Head of caudate nucleus (tissue), 42 donors: ENCODE measurements at regions not wholly inside any gene's neighbourhood (a gene's known extent, or its start where the extent isn't known, plus 50 kb on each side); places are given as distances from the start of the nearest gene placed in this dataset.
"Not testable (repeated sequence)": the region's sequence is repeated elsewhere in the genome, so short reads cannot be mapped to it uniquely, and the experiment has no call there.

Experiments used
- DNase-seq, 42 donors: peaks; one replicate each; pipeline versions ENCODE4 v3.0.0 to v3.0.0-alpha.2; 2020 to 2021; ENCODE audit warnings: mixed read lengths in 7 of 42
- intact Hi-C: fragments of 100-400 bp; cut with DNase I; formaldehyde crosslinking; loops from one replicate; pipeline ENCODE4 v1.15.0; 2022

DNA sequence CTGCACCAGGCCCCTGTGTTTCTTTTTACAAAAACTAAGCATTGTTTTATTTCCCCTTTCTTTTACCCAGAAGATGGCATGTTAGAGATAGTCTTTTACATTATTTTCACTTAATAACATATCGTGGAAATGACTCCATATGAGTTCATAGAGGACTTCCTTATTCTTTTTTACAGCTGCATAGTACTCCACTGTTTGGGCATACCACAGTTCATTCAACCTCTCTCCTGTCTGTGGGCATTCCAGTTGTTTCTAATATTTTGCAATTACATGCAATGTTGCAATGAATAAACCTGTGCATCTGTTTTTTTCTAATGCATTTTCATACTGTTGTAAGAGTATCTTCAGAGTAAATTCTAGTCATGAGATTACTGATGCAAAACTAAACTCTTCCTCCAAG, 173.2 kb upstream of the ZNF469 start:
- DNase-seq, intact Hi-C loops: not testable (repeated sequence)

DNA sequence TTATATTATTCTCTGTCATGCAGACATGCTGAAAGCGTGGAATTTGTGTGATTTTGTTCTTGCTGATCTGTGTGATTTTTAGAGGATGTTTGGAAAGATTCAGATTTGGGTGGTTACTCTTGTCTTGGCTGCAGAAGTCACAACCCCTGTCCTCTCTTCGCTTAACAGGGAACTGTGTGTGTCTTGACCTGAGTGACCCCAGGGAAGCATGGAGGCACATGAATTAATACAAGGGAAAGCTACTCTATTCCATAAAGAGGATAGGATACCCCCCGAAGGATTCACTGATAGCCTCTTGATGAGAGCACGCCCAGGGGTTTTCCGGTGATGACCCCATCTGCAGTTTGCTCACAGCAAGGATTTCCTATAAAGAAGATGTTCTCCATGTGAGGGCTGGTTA, 168.8 kb upstream of the ZNF469 start:
- DNase-seq, intact Hi-C loops: not testable (repeated sequence)

DNA sequence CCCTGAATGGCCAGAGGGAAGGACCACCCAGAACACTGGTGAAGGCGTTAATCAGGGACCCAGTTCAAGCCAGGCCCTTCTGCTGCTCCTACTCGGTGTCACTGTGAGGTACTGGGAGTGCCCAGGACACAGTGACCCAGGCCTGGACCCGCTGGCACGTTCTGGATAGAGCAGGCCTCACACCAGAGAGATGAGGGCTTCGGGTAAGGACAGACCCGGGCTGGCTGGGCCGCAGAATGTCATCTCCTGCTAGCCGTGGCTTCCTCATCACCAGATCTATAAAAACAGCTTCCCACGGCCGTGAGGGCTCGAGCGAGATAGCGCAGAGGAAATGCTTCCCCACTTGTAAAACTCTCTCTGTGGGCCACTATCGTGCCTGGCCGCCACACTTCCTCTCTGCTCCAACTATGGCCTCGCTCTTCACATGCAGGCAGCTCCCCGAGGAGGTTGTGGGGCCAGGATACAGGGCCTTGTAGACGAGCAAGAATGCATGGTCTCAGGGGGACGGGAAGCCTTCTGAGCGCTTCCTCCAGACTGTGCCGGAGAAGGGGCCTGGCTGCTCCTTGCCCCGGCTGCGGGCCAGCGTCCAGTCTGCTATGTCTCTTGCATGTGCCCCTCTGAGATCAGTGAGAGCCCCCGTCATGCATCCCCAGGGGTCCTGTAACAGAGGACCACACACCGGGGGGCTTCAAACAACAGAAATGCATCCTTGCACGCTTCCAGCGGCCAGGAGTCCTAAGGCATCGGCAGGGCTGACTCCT, 161.6 kb upstream of the ZNF469 start:
- intact Hi-C loops = not testable (repeated sequence)

DNA sequence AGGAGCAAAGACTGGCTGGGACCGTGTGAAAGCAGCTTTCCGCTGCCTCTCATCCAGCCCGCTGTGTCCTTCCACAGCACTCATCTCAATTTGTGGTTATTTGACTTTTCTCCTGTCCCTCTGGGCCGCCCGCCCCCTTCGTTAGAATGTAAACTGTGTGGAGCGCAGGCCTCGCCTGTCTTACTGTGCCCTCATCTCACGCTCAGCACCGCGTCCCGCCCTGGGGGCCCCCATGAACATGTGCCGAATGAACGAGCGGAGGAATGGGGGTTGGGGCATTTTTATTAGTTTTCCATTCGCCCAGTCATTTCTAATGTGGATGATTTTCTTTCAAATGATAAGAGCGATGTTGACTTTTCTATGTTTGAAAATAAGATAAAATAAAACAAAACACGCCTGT, 159.1 kb upstream of the ZNF469 start:
- intact Hi-C loops, DNase-seq: not testable (repeated sequence)

More for the DNA sequence above, 161.6 kb upstream of the ZNF469 start:
- DNase-seq = not testable (repeated sequence)

DNA sequence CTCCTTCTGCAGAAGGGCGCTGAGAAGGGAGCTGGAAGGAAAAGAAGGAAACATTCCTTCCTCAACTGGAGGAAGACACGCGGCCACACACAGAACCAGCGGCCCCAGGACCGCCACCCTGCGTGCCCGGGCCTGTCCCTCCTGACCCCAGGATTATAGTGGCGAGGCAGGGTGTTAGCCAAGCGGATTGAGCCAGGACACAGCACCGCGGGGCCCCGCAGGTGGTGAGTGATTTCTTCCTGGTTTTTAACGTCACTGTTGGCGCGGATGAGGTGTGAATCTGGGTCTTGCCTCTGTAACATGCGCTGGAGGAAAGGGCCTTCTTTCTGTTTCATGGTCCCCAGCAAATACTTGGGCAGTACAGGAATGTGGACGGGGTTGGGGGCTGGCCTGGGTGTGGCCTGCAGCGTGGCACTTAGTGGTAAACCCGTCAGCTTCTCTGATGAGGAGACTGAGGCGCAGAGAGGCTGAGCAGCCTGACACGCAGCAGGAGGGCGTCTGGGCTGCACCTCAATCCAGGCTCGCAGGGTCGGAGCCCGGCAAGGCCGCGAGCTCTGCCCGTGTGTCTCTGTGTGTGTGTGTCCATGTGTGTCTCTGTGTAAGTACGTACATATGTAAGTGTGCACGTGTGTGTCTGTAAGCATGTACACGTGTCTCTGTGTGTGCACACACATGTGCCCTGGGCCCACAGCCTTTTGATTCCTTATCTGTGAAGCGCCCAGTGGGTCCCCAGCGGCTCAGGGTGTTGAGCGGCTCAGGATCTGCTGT, 158.4 kb upstream of the ZNF469 start:
- DNase-seq, intact Hi-C loops: not testable (repeated sequence)

DNA sequence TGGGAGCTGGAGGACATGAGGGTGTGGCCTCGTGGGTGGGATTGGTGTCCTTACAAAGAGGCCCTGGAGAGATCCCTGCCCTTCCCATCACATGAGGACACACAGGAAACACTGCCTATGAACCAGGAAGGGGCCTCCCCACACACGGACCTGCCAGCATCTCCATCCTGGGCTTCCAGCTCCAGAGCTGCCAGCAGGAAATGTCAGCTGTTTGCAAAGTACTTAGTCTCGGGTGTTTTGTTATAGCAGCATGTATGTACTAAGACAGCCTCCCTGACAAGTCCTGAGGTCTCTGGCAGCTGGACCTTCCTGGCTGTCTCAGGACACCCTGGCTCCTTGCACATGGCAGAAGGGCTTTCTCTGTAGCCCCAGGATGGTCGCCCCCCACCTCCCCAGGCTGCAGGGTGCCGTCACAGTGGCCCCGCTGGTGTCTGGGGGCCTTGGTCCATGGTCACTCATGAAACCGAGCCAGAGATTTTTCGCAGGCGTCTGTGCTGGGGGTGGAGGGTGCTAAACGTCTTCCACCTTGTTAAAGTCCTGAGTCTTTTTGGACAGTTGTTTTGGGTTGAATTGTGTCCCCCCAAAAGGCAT, 157.0 kb upstream of the ZNF469 start:
- DNase-seq, intact Hi-C loops: not testable (repeated sequence)

DNA sequence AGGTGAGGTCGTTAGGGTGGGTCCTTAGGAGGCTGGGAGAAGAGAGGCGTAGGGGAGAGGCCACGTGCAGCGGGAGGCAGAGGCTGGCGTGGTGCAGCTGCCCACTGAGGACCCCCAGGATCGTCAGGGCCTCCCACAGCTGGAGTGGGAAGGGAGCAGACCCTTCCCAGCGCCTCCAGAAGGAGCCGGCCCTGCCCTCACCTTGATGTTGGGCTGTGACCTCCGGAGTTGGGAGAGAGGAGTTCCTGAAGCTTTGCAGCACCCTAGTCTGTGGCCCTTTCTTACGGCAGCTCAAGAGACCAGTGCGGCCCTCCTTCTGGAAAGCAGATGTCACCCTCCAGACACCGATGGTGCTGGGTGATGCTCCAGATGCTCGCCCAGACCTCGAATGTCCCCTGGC, 156.5 kb upstream of the ZNF469 start:
- DNase-seq, intact Hi-C loops: not testable (repeated sequence)

DNA sequence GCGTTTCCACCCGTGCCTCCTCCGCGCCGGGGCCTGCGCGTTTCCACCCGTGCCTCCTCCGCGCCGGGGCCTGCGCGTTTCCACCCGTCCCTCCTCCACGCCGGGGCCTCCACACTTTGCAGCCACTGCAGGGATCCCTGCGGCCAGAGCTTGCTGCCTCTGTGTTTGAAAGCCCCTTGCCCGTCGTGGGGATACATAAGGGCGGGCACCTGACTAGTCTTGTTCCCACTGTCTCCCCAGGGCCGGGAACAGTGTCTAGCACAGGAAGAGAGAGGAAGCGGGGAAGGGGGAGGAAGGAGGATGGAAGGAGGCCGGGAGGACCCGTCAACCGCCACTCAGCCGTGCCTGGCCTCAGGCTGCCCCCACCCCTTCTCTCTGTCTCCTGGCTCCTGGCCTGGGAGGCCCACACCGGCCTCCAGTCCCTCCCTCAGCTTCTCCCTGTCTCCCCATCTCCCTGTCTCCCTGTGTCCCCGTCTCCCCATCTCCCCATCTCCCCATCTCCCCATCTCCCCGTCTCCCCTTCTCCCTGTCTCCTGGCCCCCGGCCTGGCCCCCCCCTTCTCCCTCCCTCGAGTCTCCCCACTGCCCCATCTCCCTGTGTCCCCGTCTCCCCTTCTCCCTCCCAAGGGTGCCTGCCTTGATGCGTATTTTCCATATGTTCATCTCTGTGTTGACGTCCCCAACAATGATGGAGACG, 155.6 kb upstream of the ZNF469 start:
- DNase-seq, intact Hi-C loops: not testable (repeated sequence)

DNA sequence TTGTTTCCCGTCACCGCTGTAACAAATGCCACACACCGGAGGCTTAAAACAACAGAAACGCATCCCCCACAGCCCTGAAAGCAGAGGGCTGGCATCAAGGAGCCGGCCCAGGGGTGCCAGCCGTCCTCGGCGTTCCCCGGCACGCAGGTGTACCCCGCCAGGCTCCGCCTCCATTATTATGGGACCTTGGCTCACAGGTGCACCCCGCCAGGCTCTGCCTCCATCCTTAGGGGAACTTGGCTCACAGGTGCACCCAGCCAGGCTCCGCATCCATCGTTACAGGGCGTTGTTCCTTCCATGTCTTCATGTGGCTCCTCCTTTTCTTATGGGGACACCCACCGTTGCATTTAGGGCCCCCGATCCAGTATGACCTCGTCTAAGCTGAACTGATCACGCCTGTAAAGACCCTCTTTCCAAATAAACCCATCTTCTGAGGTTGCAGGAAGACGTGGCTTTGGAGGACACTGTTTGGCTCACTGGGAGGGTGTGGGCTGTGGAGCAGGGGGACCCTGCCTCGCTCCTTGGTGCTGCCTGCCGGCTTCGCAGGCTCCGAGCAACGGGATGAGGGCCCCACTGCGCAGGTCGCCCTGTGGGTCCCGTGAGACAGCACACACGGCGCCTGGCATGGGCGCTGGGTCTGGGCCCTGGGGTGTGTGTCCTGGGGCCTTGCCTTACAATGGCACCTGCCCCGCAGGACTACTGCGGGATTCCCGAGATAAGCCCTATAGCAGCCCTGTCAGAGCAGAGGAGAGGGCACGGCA, 154.9 kb upstream of the ZNF469 start:
- intact Hi-C loops, DNase-seq: not testable (repeated sequence)

DNA sequence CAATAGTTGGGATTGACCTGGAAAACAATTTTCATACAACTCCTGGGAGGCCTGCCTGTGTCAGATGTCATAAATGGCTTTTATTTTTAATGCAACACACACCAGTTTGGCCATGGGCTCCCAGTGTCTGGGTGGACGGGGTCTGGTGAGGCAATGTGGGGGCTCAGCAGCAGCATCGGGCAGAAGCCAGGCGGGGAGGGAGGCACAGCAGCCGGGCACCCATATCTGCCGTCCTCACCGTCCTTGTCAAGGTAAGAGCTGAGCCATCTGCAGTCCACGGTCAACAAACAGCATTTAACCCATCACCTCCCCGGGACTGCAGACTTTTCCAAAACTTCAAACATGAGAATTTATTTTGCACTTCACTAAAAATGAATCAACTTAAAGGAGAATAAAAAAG, 154.0 kb upstream of the ZNF469 start:
- DNase-seq, intact Hi-C loops: not testable (repeated sequence)

DNA sequence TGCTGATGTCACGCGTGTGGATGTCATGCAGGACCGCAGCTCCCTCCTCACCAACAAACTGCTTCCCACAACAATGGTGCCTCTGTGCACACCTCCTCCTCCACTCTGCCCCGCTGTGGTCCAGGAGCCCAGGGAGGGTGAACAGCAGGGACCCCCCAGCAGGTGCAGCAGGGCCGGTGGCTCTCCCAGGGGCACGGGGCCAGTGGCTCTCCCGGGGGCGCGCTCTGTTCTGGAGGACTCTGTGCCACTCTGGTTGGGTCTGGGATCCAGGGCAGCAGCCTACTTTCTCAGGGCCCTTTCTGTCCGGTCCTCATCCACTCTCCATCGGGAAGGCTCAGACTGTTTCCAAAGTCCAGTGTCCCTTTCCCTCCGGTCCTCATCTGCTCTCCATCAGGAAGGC, 153.0 kb upstream of the ZNF469 start:
- DNase-seq, intact Hi-C loops: not testable (repeated sequence)

DNA sequence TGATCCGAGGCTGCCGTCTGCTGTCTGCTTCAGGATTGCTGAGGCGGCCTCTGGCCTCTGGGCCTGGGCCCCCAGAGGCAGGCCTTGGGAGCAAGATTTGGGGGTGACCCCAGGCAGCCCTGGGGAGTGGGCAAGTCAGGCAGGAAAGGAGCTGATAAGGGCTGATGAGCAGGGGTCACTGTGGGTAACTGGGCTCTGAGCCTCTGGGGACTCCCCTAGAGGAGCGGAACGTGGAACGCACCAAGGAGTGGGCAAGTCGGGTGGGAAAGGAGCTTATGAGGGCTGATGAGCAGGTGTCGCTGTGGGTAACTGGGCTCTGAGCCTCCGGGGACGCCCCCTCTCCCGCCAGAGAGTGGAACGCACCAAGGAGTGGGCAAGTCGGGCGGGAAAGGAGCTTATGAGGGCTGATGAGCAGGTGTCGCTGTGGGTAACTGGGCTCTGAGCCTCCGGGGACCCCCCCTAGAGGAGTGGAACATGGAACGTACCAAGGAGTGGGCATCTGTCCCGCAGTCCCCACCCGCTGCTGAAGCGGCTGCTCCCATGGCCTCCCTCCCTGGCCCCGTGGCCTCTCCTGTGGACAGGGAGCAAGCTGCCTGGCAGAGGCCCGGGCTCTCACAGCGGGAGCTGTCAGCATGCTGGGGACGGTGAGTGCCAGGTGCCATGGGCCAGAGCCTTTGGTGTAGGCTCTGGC, 152.3 kb upstream of the ZNF469 start:
- DNase-seq, intact Hi-C loops: not testable (repeated sequence)

DNA sequence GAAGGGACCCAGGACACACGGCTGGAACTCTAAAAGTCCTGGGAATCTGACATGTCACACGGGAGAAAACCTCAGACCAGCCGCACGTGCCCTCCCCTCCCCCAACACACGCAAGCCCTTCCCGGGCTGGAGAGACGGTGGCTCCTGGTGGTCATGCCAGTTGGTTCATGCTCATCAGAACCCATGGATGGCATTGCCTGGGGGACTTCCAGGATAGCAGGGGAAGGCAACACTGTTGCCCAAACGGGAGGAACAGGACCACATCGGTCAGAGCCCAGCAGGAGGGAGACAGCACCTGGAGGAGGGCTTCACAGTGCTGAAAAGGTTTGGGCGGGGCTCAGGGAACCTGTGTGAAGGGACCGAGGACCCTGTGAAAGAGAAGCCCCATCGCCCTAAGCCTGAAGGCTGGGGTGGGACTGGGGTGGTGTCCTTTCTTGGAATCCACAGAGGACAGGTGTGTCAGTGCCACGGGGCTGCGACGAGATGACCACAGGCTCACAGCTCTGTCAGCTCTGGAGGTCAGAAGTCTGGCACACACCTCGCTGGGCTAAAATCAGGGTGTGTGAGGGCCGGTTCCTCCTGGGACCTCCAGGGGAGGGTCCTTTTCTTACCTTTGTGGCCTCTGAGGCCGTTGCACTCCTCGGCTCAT, 151.7 kb upstream of the ZNF469 start:
- intact Hi-C loops, DNase-seq: not testable (repeated sequence)

DNA sequence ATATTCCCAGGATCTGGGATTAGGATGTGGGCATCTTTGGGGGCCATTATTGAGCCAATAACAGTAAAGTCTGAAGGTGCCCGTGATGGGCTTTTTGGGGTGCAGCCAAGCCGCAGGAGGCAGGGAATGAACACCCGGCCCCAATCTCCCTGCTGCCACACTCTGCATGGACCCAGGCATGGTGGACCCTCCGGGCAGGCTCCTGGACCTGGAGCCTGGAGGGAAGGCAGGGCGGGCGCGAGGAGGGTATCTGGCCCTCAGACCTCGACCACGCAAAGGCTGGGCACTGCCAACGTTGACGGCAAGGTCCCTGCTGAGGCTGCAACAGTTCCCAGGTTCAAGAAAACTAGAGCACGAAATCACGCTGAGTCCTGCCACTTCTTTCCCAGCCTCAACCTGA, 150.9 kb upstream of the ZNF469 start:
- DNase-seq, intact Hi-C loops: not testable (repeated sequence)

DNA sequence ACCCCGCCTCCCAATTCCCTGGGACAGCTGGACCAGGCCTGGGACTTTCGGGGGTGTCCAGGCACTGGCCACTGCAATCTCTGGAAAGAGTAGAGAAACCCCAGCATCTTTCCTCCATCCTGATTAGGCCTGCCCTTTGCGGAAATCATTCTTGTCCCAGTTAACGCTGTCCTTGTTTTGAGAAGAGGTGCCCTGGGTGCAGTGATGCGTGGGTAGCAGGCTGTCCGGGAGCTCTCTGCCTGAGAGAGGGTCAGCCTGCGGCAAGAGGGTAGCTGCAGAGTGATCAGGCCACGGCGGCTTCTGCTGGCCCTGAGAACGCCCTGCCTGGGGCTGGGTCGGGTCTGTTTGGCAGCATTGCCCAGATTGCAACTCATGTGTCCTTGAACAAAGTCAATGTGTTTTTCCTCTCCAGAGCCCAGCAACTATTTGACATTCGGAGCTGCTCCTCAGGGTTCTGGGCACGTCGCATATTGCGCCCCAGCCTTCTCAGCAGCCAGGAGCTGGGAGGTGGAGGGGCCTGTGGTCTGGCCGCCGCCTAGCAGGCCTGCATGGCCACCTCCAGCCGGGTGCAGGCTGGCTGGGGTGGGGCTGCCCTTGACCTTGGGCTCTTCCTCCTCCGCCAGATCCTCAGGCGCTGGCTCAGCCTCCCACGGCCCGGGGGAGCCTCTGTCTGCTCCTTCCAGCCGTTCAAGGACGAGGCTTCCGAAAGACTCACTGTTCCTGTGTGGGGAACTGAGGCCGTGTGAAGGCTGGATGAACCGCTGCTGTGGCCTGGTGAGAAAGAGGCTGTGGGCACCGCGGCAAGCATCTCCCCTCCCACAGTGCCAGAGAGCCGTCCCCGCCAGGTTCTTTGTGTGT, 150.1 kb upstream of the ZNF469 start:
- DNase-seq, intact Hi-C loops: not testable (repeated sequence)

DNA sequence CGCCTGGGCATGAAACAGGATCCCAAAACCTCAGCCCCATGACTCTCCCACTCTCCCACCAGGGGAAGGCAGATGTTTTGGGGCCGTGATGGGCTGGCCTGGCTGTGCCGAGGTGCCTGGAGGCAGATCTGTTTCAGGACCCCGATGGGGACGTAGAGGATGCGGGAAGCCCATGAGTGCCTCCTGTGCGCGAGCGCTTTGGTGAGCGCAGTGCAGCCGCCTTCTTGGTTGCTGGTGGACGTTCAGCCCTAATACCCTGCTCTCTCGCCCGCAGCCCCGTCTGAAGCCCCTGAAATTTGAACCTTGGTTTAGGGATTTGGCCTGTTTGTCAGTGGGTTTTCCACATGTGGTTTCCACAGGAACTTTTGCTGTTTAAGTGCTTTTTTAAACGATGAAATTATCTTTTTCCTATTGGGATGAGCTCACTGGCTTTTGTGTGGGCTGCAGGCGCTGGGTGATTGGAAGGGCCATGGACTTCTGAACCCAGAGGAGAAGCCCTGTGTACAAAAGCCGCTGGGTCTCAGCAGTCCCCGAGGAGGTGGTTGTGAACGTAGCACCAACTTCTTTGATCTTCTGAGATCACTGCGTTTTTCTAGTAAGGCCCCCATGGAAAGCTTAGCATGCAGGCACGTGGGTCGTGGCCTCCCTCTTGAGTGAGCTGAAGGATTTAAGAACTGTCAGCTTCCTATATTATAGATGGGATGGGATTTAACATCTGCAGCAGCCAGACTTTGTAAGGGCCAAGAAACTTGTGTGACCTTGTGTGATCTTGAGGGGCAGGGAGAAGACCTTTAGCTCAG, 148.9 kb upstream of the ZNF469 start:
- DNase-seq, intact Hi-C loops: not testable (repeated sequence)
